Caco-2 (cell line): ENCODE measurements at regions not wholly inside any gene's neighbourhood (a gene's known extent, or its start where the extent isn't known, plus 50 kb on each side); places are given as distances from the start of the nearest gene placed in this dataset.

Experiments
- BruUV-seq: library from RNA; stranded (reverse); fragments of 400-500 nt; replicated peaks from 2 replicates; lab custom pipeline; 2021; lab: Mats Ljungman, UMichigan
- CTCF ChIA-PET: fragments of 300-600 bp; sonication (Branson Sonifier 250); formaldehyde crosslinking; loops from one replicate; lab custom pipeline; 2022; ENCODE audit warnings: antibody characterized with exemption; lab: Charles Lee
- POLR2A ChIA-PET: fragments of 300-600 bp; sonication (Branson Sonifier 250); formaldehyde crosslinking; loops from one replicate; lab custom pipeline; 2022; ENCODE audit warnings: antibody characterized with exemption; lab: Charles Lee
- DNase-seq, 2 experiments: peaks; one replicate each; pipeline versions ENCODE4 v3.0.0 to v3.0.0-alpha.2; 2020 to 2022
- H3K27me3 ChIP-seq: replicated peaks from 2 replicates; pipeline ENCODE4 v1.6.0; 2011; ENCODE audit warnings: low read length; ENCODE audit not compliant: control insufficient read depth, insufficient read depth
- H3K36me3 ChIP-seq: 2 replicates; pipeline ENCODE4 v1.5.1; 2011; ENCODE audit warnings: low read length; ENCODE audit not compliant: control insufficient read depth, insufficient read depth
- H3K4me1 ChIP-seq: fragments of 250-450 bp; sonication (Bioruptor Pico); 2 replicates; pipeline ENCODE4 v1.5.1; 2020; ENCODE audit warnings: mild to moderate bottlenecking
- H3K4me3 ChIP-seq: 2 replicates; pipeline ENCODE4 v1.5.1; 2011; ENCODE audit warnings: low read depth, mild to moderate bottlenecking, control low read depth, low read length
- H3K9me3 ChIP-seq: fragments of 250-450 bp; sonication (Bioruptor Pico); 2 replicates; pipeline ENCODE4 v1.5.1; 2020; ENCODE audit warnings: mild to moderate bottlenecking, moderate library complexity
- H3K27ac Mint-ChIP-seq: one replicate; pipeline ENCODE4 v1.8.0; 2022; ENCODE audit warnings: mixed read lengths; ENCODE audit not compliant: unreplicated experiment
- H3K27me3 Mint-ChIP-seq: one replicate; pipeline ENCODE4 v1.8.0; 2022; ENCODE audit warnings: mixed read lengths; ENCODE audit not compliant: insufficient read depth, unreplicated experiment
- H3K36me3 Mint-ChIP-seq: one replicate; pipeline ENCODE4 v1.8.0; 2022; ENCODE audit warnings: mild to moderate bottlenecking, mixed read lengths; ENCODE audit not compliant: insufficient read depth, unreplicated experiment
- H3K4me1 Mint-ChIP-seq: one replicate; pipeline ENCODE4 v1.8.0; 2022; ENCODE audit warnings: low read depth, mixed read lengths; ENCODE audit not compliant: unreplicated experiment
- H3K4me3 Mint-ChIP-seq: one replicate; pipeline ENCODE4 v1.8.0; 2022; ENCODE audit warnings: mild to moderate bottlenecking, moderate library complexity, mixed read lengths; ENCODE audit not compliant: unreplicated experiment
- H3K9me3 Mint-ChIP-seq: one replicate; pipeline ENCODE4 v1.8.0; 2022; ENCODE audit warnings: mixed read lengths; ENCODE audit not compliant: unreplicated experiment
- intact Hi-C: fragments of 100-400 bp; cut with micrococcal nuclease; formaldehyde crosslinking; loops from one replicate; pipeline ENCODE4 v1.10.0; 2022; ENCODE audit not compliant: unreplicated experiment
- TF ChIP-seq, protein P1 (sequence below), 2 experiments: fragments of 200-600 bp in 1 of 2; IDR thresholded peaks; 1 replicate in 1 of 2; 2 replicates in 1 of 2; pipeline versions ENCODE4 v1.5.1 to v1.8.0; 2011 to 2022; ENCODE audit warnings: antibody characterized with exemption in 1 of 2, control low read depth in 1 of 2, inconsistent platforms in 1 of 2, low read depth in 1 of 2, low read length in 1 of 2, mild to moderate bottlenecking in 1 of 2, moderate library complexity in 1 of 2; ENCODE audit not compliant: insufficient read depth in 1 of 2, severe bottlenecking in 1 of 2, unreplicated experiment in 1 of 2

DNA sequence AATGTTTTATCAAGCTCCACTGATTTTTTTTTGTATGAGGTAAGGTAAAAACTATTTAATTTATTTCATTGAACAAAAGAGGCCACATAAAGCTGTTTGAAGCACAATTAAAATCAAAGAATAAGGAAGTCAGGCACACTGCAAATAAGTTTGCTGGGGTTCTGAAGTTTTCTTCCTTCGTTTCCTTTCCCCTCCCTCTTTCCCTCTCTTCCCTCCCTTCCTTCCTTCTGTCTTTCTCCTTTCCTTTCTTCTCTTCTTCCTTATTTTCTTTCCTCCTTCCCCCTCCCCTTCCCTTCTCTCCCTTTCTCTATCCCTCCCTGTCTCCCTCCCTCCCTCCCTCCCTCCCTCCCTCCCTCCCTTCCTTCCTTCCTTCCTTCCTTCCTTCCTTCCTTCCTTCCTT is 78.7 kb downstream of the ALX1 start:
- ChIA-PET POLR2A (no interaction called here), CTCF (no interaction called here)
- H3K4me3 Mint-ChIP-seq = no peak overlapping the region
- intact Hi-C loops = no loop called here
- no peaks in the 10 kb centered on the region for H3K36me3 Mint-ChIP-seq
- H3K4me3 ChIP-seq = no peak overlapping the region
- no peak overlapping the region for H3K27ac Mint-ChIP-seq
- BruUV-seq = no TSS peak
- H3K27me3 Mint-ChIP-seq = no peaks in the 10 kb centered on the region
- no peaks in the 10 kb centered on the region for H3K9me3 Mint-ChIP-seq
- no peaks in the 10 kb centered on the region for H3K9me3 ChIP-seq
- H3K4me1 Mint-ChIP-seq = peaks cover 8% of the 10 kb centered on the region
- H3K36me3 ChIP-seq = no peaks in the 10 kb centered on the region
- TF ChIP-seq, protein P1, sequence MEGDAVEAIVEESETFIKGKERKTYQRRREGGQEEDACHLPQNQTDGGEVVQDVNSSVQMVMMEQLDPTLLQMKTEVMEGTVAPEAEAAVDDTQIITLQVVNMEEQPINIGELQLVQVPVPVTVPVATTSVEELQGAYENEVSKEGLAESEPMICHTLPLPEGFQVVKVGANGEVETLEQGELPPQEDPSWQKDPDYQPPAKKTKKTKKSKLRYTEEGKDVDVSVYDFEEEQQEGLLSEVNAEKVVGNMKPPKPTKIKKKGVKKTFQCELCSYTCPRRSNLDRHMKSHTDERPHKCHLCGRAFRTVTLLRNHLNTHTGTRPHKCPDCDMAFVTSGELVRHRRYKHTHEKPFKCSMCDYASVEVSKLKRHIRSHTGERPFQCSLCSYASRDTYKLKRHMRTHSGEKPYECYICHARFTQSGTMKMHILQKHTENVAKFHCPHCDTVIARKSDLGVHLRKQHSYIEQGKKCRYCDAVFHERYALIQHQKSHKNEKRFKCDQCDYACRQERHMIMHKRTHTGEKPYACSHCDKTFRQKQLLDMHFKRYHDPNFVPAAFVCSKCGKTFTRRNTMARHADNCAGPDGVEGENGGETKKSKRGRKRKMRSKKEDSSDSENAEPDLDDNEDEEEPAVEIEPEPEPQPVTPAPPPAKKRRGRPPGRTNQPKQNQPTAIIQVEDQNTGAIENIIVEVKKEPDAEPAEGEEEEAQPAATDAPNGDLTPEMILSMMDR (IDR thresholded peaks at IDR 0.05; ENCODE audit: insufficient read depth in 1 of 2, low read depth in 1 of 2, low read length in 1 of 2, severe bottlenecking in 1 of 2, unreplicated experiment in 1 of 2) = no peak
- H3K4me1 ChIP-seq = peaks cover 8% of the 10 kb centered on the region; the same call in 1 of the 2 replicates
- DNase-seq = no peak
- no peaks in the 10 kb centered on the region for H3K27me3 ChIP-seq

DNA sequence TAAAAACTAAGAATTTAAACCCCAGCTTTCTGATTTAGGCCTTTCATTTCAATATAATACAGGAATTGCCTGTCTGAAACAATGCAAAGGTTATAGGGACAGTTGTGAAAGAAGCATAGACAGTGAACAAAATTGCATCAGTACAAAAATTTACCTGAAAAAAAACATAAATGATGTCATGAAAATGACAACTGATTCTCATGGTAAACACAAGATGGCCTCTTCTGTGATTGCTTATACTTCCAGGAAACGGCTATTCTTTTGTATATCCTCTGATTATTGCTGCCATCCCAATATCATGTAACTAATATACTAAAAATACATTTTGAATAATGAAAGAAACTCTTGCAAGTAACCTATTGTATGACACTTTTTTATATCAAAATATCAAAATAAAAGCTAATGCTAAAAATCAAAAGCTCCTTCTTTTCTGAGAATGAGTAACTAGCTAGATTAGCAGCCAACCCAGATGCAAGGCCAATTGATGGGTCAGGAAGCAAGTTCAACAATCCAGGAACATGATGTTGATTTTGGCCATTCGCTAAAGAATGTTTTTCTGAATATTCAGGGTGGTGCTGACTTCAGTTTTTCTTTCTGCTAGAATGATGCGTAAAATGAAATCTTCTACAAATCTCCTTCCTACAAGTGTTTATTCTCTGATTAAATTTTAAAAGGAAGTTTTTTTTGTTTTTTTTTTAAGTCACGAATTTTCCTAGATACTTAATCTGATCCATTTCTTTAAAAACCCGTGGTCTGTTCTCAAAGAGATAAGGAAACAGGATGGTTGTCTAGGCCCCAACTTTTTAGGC is 83.6 kb downstream of the ALX1 start:
- Histone ChIP-seq H3K4me1 (no peaks in the 10 kb centered on the region), H3K36me3 (no peaks in the 10 kb centered on the region), H3K4me3 (no peak overlapping the region), H3K9me3 (no peaks in the 10 kb centered on the region), H3K27me3 (no peaks in the 10 kb centered on the region)
- Mint-ChIP-seq H3K27ac (no peak overlapping the region), H3K4me1 (peaks cover 13% of the 10 kb centered on the region), H3K4me3 (no peak overlapping the region), H3K36me3 (no peaks in the 10 kb centered on the region), H3K9me3 (no peaks in the 10 kb centered on the region), H3K27me3 (no peaks in the 10 kb centered on the region)
- CTCF ChIA-PET = no interaction called here
- DNase-seq = no peak
- BruUV-seq = no TSS peak
- POLR2A ChIA-PET = no interaction called here
- TF ChIP-seq, protein P1 (IDR thresholded peaks at IDR 0.05; ENCODE audit: insufficient read depth in 1 of 2, low read depth in 1 of 2, low read length in 1 of 2, severe bottlenecking in 1 of 2, unreplicated experiment in 1 of 2) = no peak
- intact Hi-C loops = no loop called here

DNA sequence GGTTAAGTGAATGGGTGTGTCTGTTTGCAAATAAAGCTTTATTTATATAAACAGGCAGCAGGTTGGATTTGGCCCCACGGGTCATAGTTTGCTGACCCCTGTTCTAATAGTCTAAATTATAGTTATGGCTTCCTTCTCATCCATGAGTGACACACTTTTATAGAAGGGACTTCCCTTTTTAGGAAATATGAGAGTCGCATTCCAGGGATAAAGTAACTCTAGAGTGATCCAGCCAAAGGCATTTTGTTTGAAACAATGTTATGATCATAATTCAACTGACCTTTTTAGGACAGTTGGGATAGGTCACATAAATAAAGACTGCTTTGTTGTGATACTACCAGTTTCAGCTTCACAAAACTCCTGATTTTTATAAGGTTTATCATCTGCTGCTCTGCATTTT is 87.9 kb downstream of the ALX1 start:
- Histone ChIP-seq H3K4me3 (no peak overlapping the region), H3K27me3 (no peaks in the 10 kb centered on the region), H3K36me3 (no peaks in the 10 kb centered on the region), H3K4me1 (no peaks in the 10 kb centered on the region), H3K9me3 (no peaks in the 10 kb centered on the region)
- TF ChIP-seq, protein P1 (IDR thresholded peaks at IDR 0.05; ENCODE audit: insufficient read depth in 1 of 2, low read depth in 1 of 2, low read length in 1 of 2, severe bottlenecking in 1 of 2, unreplicated experiment in 1 of 2) = no peak
- no peak for DNase-seq
- Mint-ChIP-seq H3K27ac (no peak overlapping the region), H3K9me3 (no peaks in the 10 kb centered on the region), H3K4me3 (no peak overlapping the region), H3K36me3 (no peaks in the 10 kb centered on the region), H3K27me3 (no peaks in the 10 kb centered on the region), H3K4me1 (peaks cover 5% of the 10 kb centered on the region)
- intact Hi-C loops = no loop called here
- BruUV-seq = no TSS peak
- ChIA-PET CTCF (no interaction called here), POLR2A (no interaction called here)
